ENCODE measurements at regions not wholly inside any gene's neighbourhood (a gene's known extent, or its start where the extent isn't known, plus 50 kb on each side); places are given as distances from the start of the nearest gene placed in this dataset.

DNA sequence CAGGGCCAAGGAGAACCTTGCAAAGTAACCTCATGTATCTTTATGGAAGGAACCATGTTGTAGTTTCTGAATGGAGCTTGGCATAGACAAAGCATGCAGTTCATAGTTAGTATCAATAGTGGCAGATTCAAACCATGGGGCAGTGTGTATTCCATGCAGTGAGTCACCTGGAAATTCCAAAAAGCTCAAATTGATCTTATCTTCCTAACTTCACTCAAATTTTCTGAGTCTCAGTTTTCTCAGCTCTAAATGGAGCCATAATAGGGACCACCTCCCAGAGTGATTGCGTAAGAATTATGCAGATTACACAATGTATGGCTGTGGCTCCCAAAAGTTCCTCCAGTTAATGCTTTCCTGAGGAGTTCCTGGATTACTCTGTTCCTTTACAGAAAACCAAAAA is 549.9 kb upstream of the KLF4 start:
- TF ChIP-seq CTCF (IDR thresholded peaks at IDR 0.05) (no peak), POLR2A (IDR thresholded peaks at IDR 0.05) (no peak), POLR2AphosphoS5 (IDR thresholded peaks at IDR 0.05; ENCODE audit: insufficient read depth in 1 of 2, low read depth in 1 of 2) (no peak)

Measured in vagina (tissue), 2 donors.